HEK293 (cell line): ENCODE measurements at regions not wholly inside any gene's neighbourhood (a gene's known extent, or its start where the extent isn't known, plus 50 kb on each side); places are given as distances from the start of the nearest gene placed in this dataset.
A peak's percentile ranks its signal among the peaks of the same experiment; 100 is the strongest.

Experiments
- HOXC10 ChIP-seq: sonication (generic); formaldehyde crosslinking; IDR thresholded peaks from 2 replicates; pipeline ENCODE4 v1.8.1; 2023; ENCODE audit warnings: mild to moderate bottlenecking, missing genetic modification reagents
- HOXD13 ChIP-seq: sonication (generic); formaldehyde crosslinking; IDR thresholded peaks from 2 replicates; pipeline ENCODE4 v1.8.0; 2022; ENCODE audit warnings: missing genetic modification reagents, borderline replicate concordance
- IKZF3 ChIP-seq: fragments of 450-650 bp; IDR thresholded peaks from 2 replicates; pipeline ENCODE4 v1.5.0; 2018; ENCODE audit warnings: missing biosample characterization, mild to moderate bottlenecking, missing genetic modification characterization, moderate library complexity
- MYNN ChIP-seq: fragments of 450-650 bp; formaldehyde crosslinking; IDR thresholded peaks from 2 replicates; pipeline ENCODE4 v1.5.1; 2016; ENCODE audit warnings: missing biosample characterization, missing genetic modification characterization, borderline replicate concordance
- MZF1 ChIP-seq: fragments of 450-650 bp; formaldehyde crosslinking; IDR thresholded peaks from 2 replicates; pipeline ENCODE4 v1.5.1; 2017; ENCODE audit warnings: missing biosample characterization, missing genetic modification characterization, borderline replicate concordance
- PRDM6 ChIP-seq: fragments of 450-650 bp; formaldehyde crosslinking; IDR thresholded peaks from 2 replicates; pipeline ENCODE4 v1.5.1; 2017; ENCODE audit warnings: missing biosample characterization, missing genetic modification characterization
- SALL2 ChIP-seq: fragments of 450-650 bp; formaldehyde crosslinking; IDR thresholded peaks from 2 replicates; pipeline ENCODE4 v1.5.0; 2017; ENCODE audit warnings: missing biosample characterization, mild to moderate bottlenecking, missing genetic modification characterization, borderline replicate concordance
- SP2 ChIP-seq: fragments of 450-650 bp; formaldehyde crosslinking; IDR thresholded peaks from 2 replicates; pipeline ENCODE4 v1.5.1; 2016; ENCODE audit warnings: missing biosample characterization, missing genetic modification characterization
- TRIM28 ChIP-seq: IDR thresholded peaks from 2 replicates; pipeline ENCODE4 v1.6.1; 2011; ENCODE audit warnings: low read length, control low read depth, borderline replicate concordance
- WT1 ChIP-seq: fragments of 450-650 bp; formaldehyde crosslinking; IDR thresholded peaks from 2 replicates; pipeline ENCODE4 v1.5.1; 2016; ENCODE audit warnings: missing biosample characterization, missing genetic modification characterization
- ZBTB1 ChIP-seq: fragments of 450-650 bp; formaldehyde crosslinking; IDR thresholded peaks from 2 replicates; pipeline ENCODE4 v1.5.1; 2016; ENCODE audit warnings: missing biosample characterization, missing genetic modification characterization
- ZBTB7A ChIP-seq: fragments of 450-650 bp; formaldehyde crosslinking; IDR thresholded peaks from 2 replicates; pipeline ENCODE4 v1.5.1; 2016; ENCODE audit warnings: low read depth, missing biosample characterization, missing genetic modification characterization
- ZFHX2 ChIP-seq: fragments of 450-650 bp; formaldehyde crosslinking; conservative IDR thresholded peaks from 2 replicates; pipeline ENCODE4 v1.5.1; 2016; ENCODE audit warnings: missing biosample characterization, missing genetic modification characterization
- ZFP37 ChIP-seq: fragments of 450-650 bp; formaldehyde crosslinking; IDR thresholded peaks from 2 replicates; pipeline ENCODE4 v1.5.1; 2016; ENCODE audit warnings: missing biosample characterization, missing genetic modification characterization
- ZNF112 ChIP-seq: fragments of 450-650 bp; formaldehyde crosslinking; IDR thresholded peaks from 2 replicates; pipeline ENCODE4 v1.5.0; 2017; ENCODE audit warnings: missing biosample characterization, missing genetic modification characterization
- ZNF133 ChIP-seq: fragments of 450-650 bp; formaldehyde crosslinking; IDR thresholded peaks from 2 replicates; pipeline ENCODE4 v1.5.1; 2016; ENCODE audit warnings: missing biosample characterization, missing genetic modification characterization
- ZNF138 ChIP-seq: fragments of 450-650 bp; formaldehyde crosslinking; IDR thresholded peaks from 2 replicates; pipeline ENCODE4 v1.5.1; 2016; ENCODE audit warnings: missing biosample characterization, missing genetic modification characterization, borderline replicate concordance
- ZNF155 ChIP-seq: fragments of 450-650 bp; formaldehyde crosslinking; IDR thresholded peaks from 2 replicates; pipeline ENCODE4 v1.5.1; 2016; ENCODE audit warnings: missing biosample characterization, missing genetic modification characterization
- ZNF169 ChIP-seq: fragments of 450-650 bp; formaldehyde crosslinking; IDR thresholded peaks from 2 replicates; pipeline ENCODE4 v1.5.1; 2016; ENCODE audit warnings: missing biosample characterization, missing genetic modification characterization
- ZNF19 ChIP-seq: fragments of 450-650 bp; formaldehyde crosslinking; IDR thresholded peaks from 2 replicates; pipeline ENCODE4; 2016; ENCODE audit warnings: missing biosample characterization, missing genetic modification characterization, low read depth
- ZNF211 ChIP-seq: fragments of 450-650 bp; formaldehyde crosslinking; IDR thresholded peaks from 2 replicates; pipeline ENCODE4 v1.5.1; 2016; ENCODE audit warnings: low read depth, missing biosample characterization, missing genetic modification characterization
- ZNF214 ChIP-seq: fragments of 450-650 bp; formaldehyde crosslinking; IDR thresholded peaks from 2 replicates; pipeline ENCODE4 v1.5.1; 2017; ENCODE audit warnings: missing biosample characterization, mild to moderate bottlenecking, missing genetic modification characterization, borderline replicate concordance
- ZNF280D ChIP-seq: fragments of 450-650 bp; formaldehyde crosslinking; IDR thresholded peaks from 2 replicates; pipeline ENCODE4 v1.5.1; 2016; ENCODE audit warnings: missing biosample characterization, missing genetic modification characterization
- ZNF423 ChIP-seq: fragments of 450-650 bp; formaldehyde crosslinking; IDR thresholded peaks from 2 replicates; pipeline ENCODE4 v1.5.1; 2016; ENCODE audit warnings: missing biosample characterization, missing genetic modification characterization
- ZNF473 ChIP-seq: fragments of 450-650 bp; formaldehyde crosslinking; IDR thresholded peaks from 2 replicates; pipeline ENCODE4 v1.5.1; 2017; ENCODE audit warnings: missing biosample characterization, missing genetic modification characterization
- ZNF521 ChIP-seq: fragments of 450-650 bp; formaldehyde crosslinking; IDR thresholded peaks from 2 replicates; pipeline ENCODE4 v1.5.1; 2017; ENCODE audit warnings: missing biosample characterization, mild to moderate bottlenecking, missing genetic modification characterization
- ZNF530 ChIP-seq: fragments of 450-650 bp; formaldehyde crosslinking; IDR thresholded peaks from 2 replicates; pipeline ENCODE4 v1.5.1; 2016; ENCODE audit warnings: low read depth, missing biosample characterization, missing genetic modification characterization
- ZNF610 ChIP-seq: fragments of 450-650 bp; formaldehyde crosslinking; IDR thresholded peaks from 2 replicates; pipeline ENCODE4 v1.5.1; 2016; ENCODE audit warnings: missing biosample characterization, missing genetic modification characterization, borderline replicate concordance
- ZNF626 ChIP-seq: fragments of 450-650 bp; sonication (Bioruptor Pico); formaldehyde crosslinking; IDR thresholded peaks from 2 replicates; pipeline ENCODE4 v1.5.1; 2018; ENCODE audit warnings: missing biosample characterization, missing genetic modification characterization, inconsistent platforms
- ZNF747 ChIP-seq: fragments of 450-650 bp; formaldehyde crosslinking; IDR thresholded peaks from 2 replicates; pipeline ENCODE4 v1.5.1; 2016; ENCODE audit warnings: missing biosample characterization, missing genetic modification characterization
- ZXDB ChIP-seq: fragments of 450-650 bp; formaldehyde crosslinking; IDR thresholded peaks from 2 replicates; pipeline ENCODE4 v1.5.1; 2016; ENCODE audit warnings: missing biosample characterization, missing genetic modification characterization
- TF ChIP-seq, protein P1 (sequence below): fragments of 450-650 bp; formaldehyde crosslinking; IDR thresholded peaks from 2 replicates; pipeline ENCODE4 v1.5.1; 2017; ENCODE audit warnings: missing biosample characterization, missing genetic modification characterization
- TF ChIP-seq, protein P2 (sequence below): fragments of 450-650 bp; formaldehyde crosslinking; IDR thresholded peaks from 2 replicates; pipeline ENCODE4 v1.5.1; 2017; ENCODE audit warnings: missing biosample characterization, missing genetic modification characterization
- TF ChIP-seq, protein P3 (sequence below): fragments of 450-650 bp; formaldehyde crosslinking; IDR thresholded peaks from 2 replicates; pipeline ENCODE4 v1.5.1; 2016; ENCODE audit warnings: missing biosample characterization, missing genetic modification characterization

GRCh38 chr15:81752546-81752942, 293.3 kb downstream of the MEX3B start (continued):
- TF ChIP-seq PRDM6 (tag by site-specific recombination) (peak; percentile 39; the same call in 1 of the 2 replicates), ZNF19 (tag by site-specific recombination) (no peak), WT1 (tag by site-specific recombination) (peak; percentile 63), ZNF133 (no peak), ZXDB (no peak), ZFHX2 (no peak), ZNF211 (tag by site-specific recombination) (no peak), ZNF610 (tag by site-specific recombination) (no peak), ZNF169 (tag by site-specific recombination) (no peak), SALL2 (tag by site-specific recombination) (no peak), MZF1 (tag by site-specific recombination) (peak; percentile 58; the same call in 1 of the 2 replicates), ZNF280D (tag by site-specific recombination) (no peak), ZBTB1 (tag by site-specific recombination) (no peak), MYNN (no peak), ZNF155 (tag by site-specific recombination) (no peak), IKZF3 (peak; percentile 45; the same call in 1 of the 2 replicates), ZNF138 (tag by site-specific recombination) (no peak), ZNF530 (tag by site-specific recombination) (no peak), ZNF112 (tag by site-specific recombination) (peak; percentile 84; the same call in 1 of the 2 replicates), HOXC10 (CRISPR knock-in tag) (no peak), HOXD13 (CRISPR knock-in tag) (no peak), ZNF521 (tag by site-specific recombination) (no peak), ZNF423 (tag by site-specific recombination) (no peak), TRIM28 (peak; percentile 87; the same call in 1 of the 2 replicates), ZNF747 (tag by site-specific recombination) (no peak), ZNF214 (tag by site-specific recombination) (peak; percentile 15; the same call in 1 of the 2 replicates), ZNF626 (tag by site-specific recombination) (no peak), SP2 (no peak), ZFP37 (tag by site-specific recombination) (no peak), ZNF473 (tag by site-specific recombination) (no peak), ZBTB7A (tag by site-specific recombination) (no peak)
- TF ChIP-seq, protein P1, sequence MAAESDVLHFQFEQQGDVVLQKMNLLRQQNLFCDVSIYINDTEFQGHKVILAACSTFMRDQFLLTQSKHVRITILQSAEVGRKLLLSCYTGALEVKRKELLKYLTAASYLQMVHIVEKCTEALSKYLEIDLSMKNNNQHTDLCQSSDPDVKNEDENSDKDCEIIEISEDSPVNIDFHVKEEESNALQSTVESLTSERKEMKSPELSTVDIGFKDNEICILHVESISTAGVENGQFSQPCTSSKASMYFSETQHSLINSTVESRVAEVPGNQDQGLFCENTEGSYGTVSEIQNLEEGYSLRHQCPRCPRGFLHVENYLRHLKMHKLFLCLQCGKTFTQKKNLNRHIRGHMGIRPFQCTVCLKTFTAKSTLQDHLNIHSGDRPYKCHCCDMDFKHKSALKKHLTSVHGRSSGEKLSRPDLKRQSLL: peak; percentile 77; the same call in 1 of the 2 replicates
- TF ChIP-seq, protein P2, sequence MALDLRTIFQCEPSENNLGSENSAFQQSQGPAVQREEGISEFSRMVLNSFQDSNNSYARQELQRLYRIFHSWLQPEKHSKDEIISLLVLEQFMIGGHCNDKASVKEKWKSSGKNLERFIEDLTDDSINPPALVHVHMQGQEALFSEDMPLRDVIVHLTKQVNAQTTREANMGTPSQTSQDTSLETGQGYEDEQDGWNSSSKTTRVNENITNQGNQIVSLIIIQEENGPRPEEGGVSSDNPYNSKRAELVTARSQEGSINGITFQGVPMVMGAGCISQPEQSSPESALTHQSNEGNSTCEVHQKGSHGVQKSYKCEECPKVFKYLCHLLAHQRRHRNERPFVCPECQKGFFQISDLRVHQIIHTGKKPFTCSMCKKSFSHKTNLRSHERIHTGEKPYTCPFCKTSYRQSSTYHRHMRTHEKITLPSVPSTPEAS (tag by site-specific recombination): no peak
- TF ChIP-seq, protein P3, sequence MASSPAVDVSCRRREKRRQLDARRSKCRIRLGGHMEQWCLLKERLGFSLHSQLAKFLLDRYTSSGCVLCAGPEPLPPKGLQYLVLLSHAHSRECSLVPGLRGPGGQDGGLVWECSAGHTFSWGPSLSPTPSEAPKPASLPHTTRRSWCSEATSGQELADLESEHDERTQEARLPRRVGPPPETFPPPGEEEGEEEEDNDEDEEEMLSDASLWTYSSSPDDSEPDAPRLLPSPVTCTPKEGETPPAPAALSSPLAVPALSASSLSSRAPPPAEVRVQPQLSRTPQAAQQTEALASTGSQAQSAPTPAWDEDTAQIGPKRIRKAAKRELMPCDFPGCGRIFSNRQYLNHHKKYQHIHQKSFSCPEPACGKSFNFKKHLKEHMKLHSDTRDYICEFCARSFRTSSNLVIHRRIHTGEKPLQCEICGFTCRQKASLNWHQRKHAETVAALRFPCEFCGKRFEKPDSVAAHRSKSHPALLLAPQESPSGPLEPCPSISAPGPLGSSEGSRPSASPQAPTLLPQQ (tag by site-specific recombination): peak; percentile 55; the same call in 1 of the 2 replicates
